HK-2 (cell line): ENCODE measurements at regions not wholly inside any gene's neighbourhood (a gene's known extent, or its start where the extent isn't known, plus 50 kb on each side); places are given as distances from the start of the nearest gene placed in this dataset.
"Not testable (repeated sequence)": the region's sequence is repeated elsewhere in the genome, so short reads cannot be mapped to it uniquely, and the experiment has no call there.

ENCODE experiments used
- DNase-seq: peaks from one replicate; pipeline ENCODE4 v3.0.0-alpha.2; 2018; ENCODE audit not compliant: unreplicated experiment

GRCh38 chr13:86051134-86052103 lies 252.2 kb upstream of the SLITRK6 start:
- DNase-seq, result peak; percentile 1

- no peak for DNase-seq
These were observed 239.3 kb upstream of the SLITRK6 start for GRCh38 chr13:86038490-86038889.

GRCh38 chr13:86020351-86021002 lies 221.3 kb upstream of the SLITRK6 start:
- DNase-seq, result no peak

- DNase-seq, result no peak
These were observed 207.1 kb upstream of the SLITRK6 start for GRCh38 chr13:86006317-86006716.

- DNase-seq, result no peak
These were observed 203.8 kb upstream of the SLITRK6 start for GRCh38 chr13:86003029-86003428.

- no peak for DNase-seq
These were observed 201.3 kb upstream of the SLITRK6 start for GRCh38 chr13:86000546-86000945.

- DNase-seq, result no peak
These were observed 198.4 kb upstream of the SLITRK6 start for GRCh38 chr13:85997587-85997986.

GRCh38 chr13:85995788-85996418 lies 196.7 kb upstream of the SLITRK6 start:
- DNase-seq, result no peak

GRCh38 chr13:85993567-85993966 lies 194.3 kb upstream of the SLITRK6 start:
- DNase-seq, result no peak

- DNase-seq, result no peak
These were observed 191.2 kb upstream of the SLITRK6 start for GRCh38 chr13:85990397-85990796.

GRCh38 chr13:85985797-85986196 lies 186.6 kb upstream of the SLITRK6 start:
- DNase-seq, result no peak

- no peak for DNase-seq
These were observed 182.9 kb upstream of the SLITRK6 start for GRCh38 chr13:85982102-85982501.

- not testable (repeated sequence) for DNase-seq
These were observed 181.2 kb upstream of the SLITRK6 start for GRCh38 chr13:85980447-85980846.

GRCh38 chr13:85976242-85976641 lies 177.0 kb upstream of the SLITRK6 start:
- no peak for DNase-seq

GRCh38 chr13:85974608-85975366 lies 175.6 kb upstream of the SLITRK6 start:
- DNase-seq, result no peak

GRCh38 chr13:85970727-85971126 lies 171.5 kb upstream of the SLITRK6 start:
- DNase-seq, result no peak

- DNase-seq, result no peak
These were observed 170.1 kb upstream of the SLITRK6 start for GRCh38 chr13:85969331-85969730.

GRCh38 chr13:85935868-85936467 lies 136.7 kb upstream of the SLITRK6 start:
- no peak for DNase-seq

GRCh38 chr13:85930108-85930507 lies 130.9 kb upstream of the SLITRK6 start:
- no peak for DNase-seq

GRCh38 chr13:85910962-85911361 lies 111.7 kb upstream of the SLITRK6 start:
- no peak for DNase-seq

- no peak for DNase-seq
These were observed 101.3 kb upstream of the SLITRK6 start for GRCh38 chr13:85900521-85900920.
